ENCODE measurements at regions not wholly inside any gene's neighbourhood (a gene's known extent, or its start where the extent isn't known, plus 50 kb on each side); places are given as distances from the start of the nearest gene placed in this dataset.

- Mint-ChIP-seq H3K4me1 (ENCODE audit: low read depth, unreplicated experiment) (no peaks in the 10 kb centered on the region), H3K27ac (ENCODE audit: unreplicated experiment) (no peak overlapping the region), H3K9me3 (ENCODE audit: unreplicated experiment) (no peaks in the 10 kb centered on the region), H3K36me3 (ENCODE audit: low read depth, unreplicated experiment) (no peaks in the 10 kb centered on the region), H3K4me3 (ENCODE audit: unreplicated experiment) (no peak overlapping the region), H3K27me3 (ENCODE audit: low read depth, unreplicated experiment) (peaks cover 3% of the 10 kb centered on the region)
- no peak overlapping the region for H3K4me2 ChIP-seq (ENCODE audit: low read length)
- H3K27me3 ChIP-seq (ENCODE audit: insufficient read depth, low read length) = no peaks in the 10 kb centered on the region
- no peaks in the 10 kb centered on the region for H4K20me1 ChIP-seq (ENCODE audit: insufficient read depth, low read length)
- no peak overlapping the region for H3K27ac ChIP-seq (ENCODE audit: low read depth, low read length)
- no peaks in the 10 kb centered on the region for H3K79me2 ChIP-seq (ENCODE audit: insufficient read depth, low read length)
- H2AFZ ChIP-seq (ENCODE audit: low read depth, low read length) = no peak overlapping the region
- no peaks in the 10 kb centered on the region for H3K36me3 ChIP-seq (ENCODE audit: insufficient read depth, low read length)
- H3K4me3 ChIP-seq (ENCODE audit: insufficient read depth, low read depth, low read length) = no peak overlapping the region
- TF ChIP-seq EZH2 (IDR thresholded peaks at IDR 0.05; ENCODE audit: insufficient read depth, low read length) (no peak), CTCF (IDR thresholded peaks at IDR 0.05; ENCODE audit: insufficient read depth, low read depth, low read length) (no peak)
- no peaks in the 10 kb centered on the region for H3K9me3 ChIP-seq (ENCODE audit: insufficient read depth, low read depth, low read length)
- no peaks in the 10 kb centered on the region for H3K4me1 ChIP-seq (ENCODE audit: insufficient read depth, low read length)
- no peak for FAIRE-seq
- DNase-seq (ENCODE audit: low read depth) = no peak
- H3K9ac ChIP-seq (ENCODE audit: low read length) = no peak overlapping the region
These were observed 66.2 kb upstream of the WDR41 start for GRCh38 chr5:77558266-77558665.

- peaks cover 5% of the 10 kb centered on the region for H3K9me3 Mint-ChIP-seq (ENCODE audit: unreplicated experiment)
- Histone ChIP-seq H3K27ac (ENCODE audit: low read depth, low read length) (no peak overlapping the region), H3K4me3 (ENCODE audit: insufficient read depth, low read depth, low read length) (no peak overlapping the region), H3K4me2 (ENCODE audit: low read length) (no peak overlapping the region), H3K9me3 (ENCODE audit: insufficient read depth, low read depth, low read length) (no peaks in the 10 kb centered on the region), H3K36me3 (ENCODE audit: insufficient read depth, low read length) (no peaks in the 10 kb centered on the region), H2AFZ (ENCODE audit: low read depth, low read length) (no peak overlapping the region), H4K20me1 (ENCODE audit: insufficient read depth, low read length) (no peaks in the 10 kb centered on the region), H3K27me3 (ENCODE audit: insufficient read depth, low read length) (no peaks in the 10 kb centered on the region), H3K9ac (ENCODE audit: low read length) (no peak overlapping the region), H3K79me2 (ENCODE audit: insufficient read depth, low read length) (no peaks in the 10 kb centered on the region), H3K4me1 (ENCODE audit: insufficient read depth, low read length) (no peaks in the 10 kb centered on the region)
- no peak for FAIRE-seq
- no peaks in the 10 kb centered on the region for H3K27me3 Mint-ChIP-seq (ENCODE audit: low read depth, unreplicated experiment)
- H3K27ac Mint-ChIP-seq (ENCODE audit: unreplicated experiment) = no peak overlapping the region
- TF ChIP-seq CTCF (IDR thresholded peaks at IDR 0.05; ENCODE audit: insufficient read depth, low read depth, low read length) (no peak), EZH2 (IDR thresholded peaks at IDR 0.05; ENCODE audit: insufficient read depth, low read length) (no peak)
- H3K36me3 Mint-ChIP-seq (ENCODE audit: low read depth, unreplicated experiment) = no peaks in the 10 kb centered on the region
- H3K4me1 Mint-ChIP-seq (ENCODE audit: low read depth, unreplicated experiment) = no peaks in the 10 kb centered on the region
- peak; percentile 66 for DNase-seq (ENCODE audit: low read depth)
- no peak overlapping the region for H3K4me3 Mint-ChIP-seq (ENCODE audit: unreplicated experiment)
These were observed 58.3 kb upstream of the WDR41 start for GRCh38 chr5:77550406-77550805.

GRCh38 chr5:77545285-77545684 lies 53.2 kb upstream of the WDR41 start:
- Mint-ChIP-seq H3K4me1 (ENCODE audit: low read depth, unreplicated experiment) (no peaks in the 10 kb centered on the region), H3K27ac (ENCODE audit: unreplicated experiment) (no peak overlapping the region), H3K36me3 (ENCODE audit: low read depth, unreplicated experiment) (no peaks in the 10 kb centered on the region), H3K9me3 (ENCODE audit: unreplicated experiment) (peaks cover 8% of the 10 kb centered on the region), H3K27me3 (ENCODE audit: low read depth, unreplicated experiment) (peaks cover 3% of the 10 kb centered on the region), H3K4me3 (ENCODE audit: unreplicated experiment) (no peak overlapping the region)
- Histone ChIP-seq H3K9ac (ENCODE audit: low read length) (no peak overlapping the region), H3K79me2 (ENCODE audit: insufficient read depth, low read length) (no peaks in the 10 kb centered on the region), H4K20me1 (ENCODE audit: insufficient read depth, low read length) (no peaks in the 10 kb centered on the region), H3K4me3 (ENCODE audit: insufficient read depth, low read depth, low read length) (no peak overlapping the region), H3K4me1 (ENCODE audit: insufficient read depth, low read length) (no peaks in the 10 kb centered on the region), H3K9me3 (ENCODE audit: insufficient read depth, low read depth, low read length) (no peaks in the 10 kb centered on the region), H3K27me3 (ENCODE audit: insufficient read depth, low read length) (no peaks in the 10 kb centered on the region), H3K4me2 (ENCODE audit: low read length) (no peak overlapping the region), H3K27ac (ENCODE audit: low read depth, low read length) (no peak overlapping the region), H3K36me3 (ENCODE audit: insufficient read depth, low read length) (no peaks in the 10 kb centered on the region), H2AFZ (ENCODE audit: low read depth, low read length) (no peak overlapping the region)
- no peak for TF ChIP-seq EZH2 (IDR thresholded peaks at IDR 0.05; ENCODE audit: insufficient read depth, low read length)
- no peak for TF ChIP-seq CTCF (IDR thresholded peaks at IDR 0.05; ENCODE audit: insufficient read depth, low read depth, low read length)
- no peak for DNase-seq (ENCODE audit: low read depth)
- FAIRE-seq = no peak

All from astrocyte (in vitro differentiated cells and primary cell).